ENCODE measurements at regions not wholly inside any gene's neighbourhood (a gene's known extent, or its start where the extent isn't known, plus 50 kb on each side); places are given as distances from the start of the nearest gene placed in this dataset.
A peak's percentile ranks its signal among the peaks of the same experiment; 100 is the strongest.

GRCh38 chr13:109874484-109875454 lies 88.4 kb upstream of the IRS2 start:
- TF ChIP-seq POLR2A (IDR thresholded peaks at IDR 0.05) = peak in 1 of 2 donors; percentile 9
- TF ChIP-seq, protein P1, sequence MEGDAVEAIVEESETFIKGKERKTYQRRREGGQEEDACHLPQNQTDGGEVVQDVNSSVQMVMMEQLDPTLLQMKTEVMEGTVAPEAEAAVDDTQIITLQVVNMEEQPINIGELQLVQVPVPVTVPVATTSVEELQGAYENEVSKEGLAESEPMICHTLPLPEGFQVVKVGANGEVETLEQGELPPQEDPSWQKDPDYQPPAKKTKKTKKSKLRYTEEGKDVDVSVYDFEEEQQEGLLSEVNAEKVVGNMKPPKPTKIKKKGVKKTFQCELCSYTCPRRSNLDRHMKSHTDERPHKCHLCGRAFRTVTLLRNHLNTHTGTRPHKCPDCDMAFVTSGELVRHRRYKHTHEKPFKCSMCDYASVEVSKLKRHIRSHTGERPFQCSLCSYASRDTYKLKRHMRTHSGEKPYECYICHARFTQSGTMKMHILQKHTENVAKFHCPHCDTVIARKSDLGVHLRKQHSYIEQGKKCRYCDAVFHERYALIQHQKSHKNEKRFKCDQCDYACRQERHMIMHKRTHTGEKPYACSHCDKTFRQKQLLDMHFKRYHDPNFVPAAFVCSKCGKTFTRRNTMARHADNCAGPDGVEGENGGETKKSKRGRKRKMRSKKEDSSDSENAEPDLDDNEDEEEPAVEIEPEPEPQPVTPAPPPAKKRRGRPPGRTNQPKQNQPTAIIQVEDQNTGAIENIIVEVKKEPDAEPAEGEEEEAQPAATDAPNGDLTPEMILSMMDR (IDR thresholded peaks at IDR 0.05) = no peak

Data from adrenal gland (tissue), 5 donors.